Hepatocyte (in vitro differentiated cells): ENCODE measurements at regions not wholly inside any gene's neighbourhood (a gene's known extent, or its start where the extent isn't known, plus 50 kb on each side); places are given as distances from the start of the nearest gene placed in this dataset.
A peak's percentile ranks its signal among the peaks of the same experiment; 100 is the strongest.
"Not testable (repeated sequence)": the region's sequence is repeated elsewhere in the genome, so short reads cannot be mapped to it uniquely, and the experiment has no call there.

Experiments
- DNase-seq: peaks from one replicate; pipeline ENCODE4 v3.0.0-alpha.2; 2016; ENCODE audit warnings: low spot score
- H2AFZ ChIP-seq: fragments of 200-600 bp; sonication (generic); 2 replicates; pipeline ENCODE4 v1.6.0; 2016; ENCODE audit warnings: antibody characterized with exemption, mild to moderate bottlenecking
- H3K27ac ChIP-seq: fragments of 200-600 bp; sonication (generic); 2 replicates; pipeline ENCODE4 v1.5.1; 2016; ENCODE audit warnings: mild to moderate bottlenecking
- H3K27me3 ChIP-seq: fragments of 200-600 bp; sonication (generic); 2 replicates; pipeline ENCODE4 v1.6.1; 2016
- H3K36me3 ChIP-seq: fragments of 200-600 bp; sonication (generic); replicated peaks from 2 replicates; pipeline ENCODE4 v1.5.1; 2016; ENCODE audit warnings: low read depth; ENCODE audit not compliant: insufficient read depth
- H3K4me1 ChIP-seq: fragments of 200-600 bp; sonication (generic); 2 replicates; pipeline ENCODE4 v1.5.1; 2016; ENCODE audit warnings: mild to moderate bottlenecking, moderate library complexity; ENCODE audit not compliant: insufficient read depth
- H3K4me2 ChIP-seq: fragments of 200-600 bp; sonication (generic); 2 replicates; pipeline ENCODE4 v1.6.0; 2016
- H3K4me3 ChIP-seq: fragments of 200-600 bp; sonication (generic); 2 replicates; pipeline ENCODE4 v1.5.1; 2016; ENCODE audit warnings: mild to moderate bottlenecking
- H3K79me2 ChIP-seq: fragments of 200-600 bp; sonication (generic); 2 replicates; pipeline ENCODE4 v1.6.0; 2017; ENCODE audit warnings: mild to moderate bottlenecking
- H3K9me2 ChIP-seq: fragments of 200-600 bp; sonication (generic); replicated peaks from 2 replicates; pipeline ENCODE4 v1.6.0; 2017; ENCODE audit warnings: mild to moderate bottlenecking; ENCODE audit not compliant: insufficient read depth
- H3K9me3 ChIP-seq: fragments of 200-600 bp; sonication (generic); 2 replicates; pipeline ENCODE4 v1.5.1; 2016; ENCODE audit warnings: low read depth, mild to moderate bottlenecking
- H4K20me1 ChIP-seq: fragments of 200-600 bp; sonication (generic); 2 replicates; pipeline ENCODE4 v1.6.0; 2016; ENCODE audit warnings: mild to moderate bottlenecking; ENCODE audit not compliant: insufficient read depth, poor library complexity, severe bottlenecking
- WGBS: methylation state at CpG from one replicate; pipeline ENCODE4 v1.1.6; 2016; ENCODE audit warnings: low lambda C conversion rate; ENCODE audit errors: missing lambda C conversion rate; 5-methylcytosine and 5-hydroxymethylcytosine counted together

DNA sequence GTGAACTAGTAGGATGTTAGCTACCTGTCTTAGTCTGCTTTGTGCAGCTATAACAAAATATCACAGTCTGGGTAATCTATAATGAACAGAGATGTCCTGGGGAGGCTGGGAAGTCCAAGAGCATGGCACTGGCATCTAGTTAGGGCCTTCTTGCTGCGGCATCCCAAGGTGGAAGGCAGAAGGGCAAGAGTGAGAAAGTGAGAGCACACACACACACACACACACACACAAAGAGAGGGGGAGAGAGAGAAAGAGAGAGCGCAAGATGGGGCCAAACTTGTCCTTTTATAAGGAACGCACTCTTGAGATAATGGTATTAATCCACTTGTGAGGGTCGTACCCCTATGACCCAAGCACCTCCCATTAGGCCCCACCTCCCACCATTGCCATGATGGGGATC is 4423.6 kb upstream of the TPTE start:
- H4K20me1 ChIP-seq, H3K4me3 ChIP-seq, H3K79me2 ChIP-seq, H3K36me3 ChIP-seq, H3K9me3 ChIP-seq, H3K27me3 ChIP-seq, H2AFZ ChIP-seq, H3K4me2 ChIP-seq, H3K9me2 ChIP-seq, DNase-seq, H3K4me1 ChIP-seq: not testable (repeated sequence)
- WGBS = 93% methylated on average over 3 of the region's 4 CpGs
- peak overlapping the region; percentile 93 for H3K27ac ChIP-seq

DNA sequence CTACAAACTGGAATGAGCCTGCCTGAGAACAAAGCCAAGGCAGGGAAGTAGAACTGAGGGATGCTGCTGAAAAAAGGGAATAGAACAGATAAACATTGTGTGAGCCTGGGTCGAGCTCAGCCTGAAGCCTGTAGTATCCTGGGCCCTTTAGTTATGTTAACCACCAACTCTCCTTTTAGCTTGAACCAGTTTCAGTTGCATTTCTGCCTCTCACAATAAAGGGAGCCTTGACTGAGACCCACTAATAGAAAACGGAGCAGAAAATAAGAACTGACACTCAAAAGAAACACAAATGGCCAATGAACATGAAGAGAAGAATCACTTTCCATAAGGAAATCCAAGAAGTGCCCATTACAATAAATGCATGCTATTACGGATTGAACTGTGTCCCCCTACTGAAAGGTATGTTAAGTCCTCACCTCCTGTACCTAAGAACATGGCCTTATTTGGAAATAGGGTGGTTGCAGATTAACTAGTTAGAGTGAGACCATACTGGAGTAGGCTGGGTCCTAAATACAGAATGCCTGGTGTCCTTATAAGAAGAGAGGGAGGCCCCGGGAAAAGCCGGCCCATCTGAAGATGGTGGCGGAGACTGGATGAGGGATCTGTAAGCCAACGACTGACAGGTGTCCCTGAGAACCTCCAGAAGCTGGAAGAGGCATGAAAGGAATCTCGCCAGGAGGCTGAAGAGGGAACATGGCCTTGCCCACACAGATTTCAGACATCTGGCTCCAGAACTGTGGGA is 4423.0 kb upstream of the TPTE start:
- H3K9me3 ChIP-seq, H3K27me3 ChIP-seq, H3K4me3 ChIP-seq, H3K9me2 ChIP-seq, H2AFZ ChIP-seq, H3K4me1 ChIP-seq, H3K36me3 ChIP-seq, H3K4me2 ChIP-seq, H4K20me1 ChIP-seq, H3K79me2 ChIP-seq: not testable (repeated sequence)
- H3K27ac ChIP-seq = peak overlapping the region; percentile 93
- DNase-seq = peak; percentile 1
- WGBS = 41% methylated on average over 8 of the region's 8 CpGs

- WGBS = no CpG with 5 or more reads among the region's 9 CpGs
- not testable (repeated sequence) for H3K36me3 ChIP-seq, H3K79me2 ChIP-seq, H3K27ac ChIP-seq, H3K9me2 ChIP-seq, H3K4me2 ChIP-seq, DNase-seq, H2AFZ ChIP-seq, H3K4me3 ChIP-seq, H4K20me1 ChIP-seq, H3K4me1 ChIP-seq, H3K9me3 ChIP-seq, H3K27me3 ChIP-seq
These were observed 4419.8 kb upstream of the TPTE start for GRCh38 chr21:6101588-6101987.

- H3K4me2 ChIP-seq, H2AFZ ChIP-seq, H3K9me2 ChIP-seq, DNase-seq, H3K79me2 ChIP-seq, H3K9me3 ChIP-seq, H3K4me3 ChIP-seq, H4K20me1 ChIP-seq, H3K36me3 ChIP-seq, H3K4me1 ChIP-seq, H3K27ac ChIP-seq, H3K27me3 ChIP-seq: not testable (repeated sequence)
- no CpG with 5 or more reads among the region's 8 CpGs for WGBS
These were observed 4416.8 kb upstream of the TPTE start for GRCh38 chr21:6104546-6104945.

GRCh38 chr21:6106686-6107567 is 4414.5 kb upstream of the TPTE start:
- H4K20me1 ChIP-seq, H3K9me3 ChIP-seq, H2AFZ ChIP-seq, H3K79me2 ChIP-seq, H3K9me2 ChIP-seq, H3K4me3 ChIP-seq, H3K36me3 ChIP-seq, H3K4me2 ChIP-seq, H3K27me3 ChIP-seq, H3K4me1 ChIP-seq, H3K27ac ChIP-seq, DNase-seq: not testable (repeated sequence)
- 90% methylated on average over 7 of the region's 26 CpGs for WGBS

- H3K36me3 ChIP-seq, H3K27ac ChIP-seq, H3K27me3 ChIP-seq, H3K4me1 ChIP-seq, H4K20me1 ChIP-seq, DNase-seq, H2AFZ ChIP-seq, H3K9me2 ChIP-seq, H3K4me2 ChIP-seq, H3K4me3 ChIP-seq, H3K79me2 ChIP-seq, H3K9me3 ChIP-seq: not testable (repeated sequence)
- WGBS = no CpG with 5 or more reads among the region's 6 CpGs
These were observed 4412.5 kb upstream of the TPTE start for GRCh38 chr21:6108894-6109293.

- DNase-seq = peak; percentile 1
- H2AFZ ChIP-seq, H3K27ac ChIP-seq, H3K4me2 ChIP-seq, H3K4me1 ChIP-seq, H4K20me1 ChIP-seq, H3K79me2 ChIP-seq, H3K27me3 ChIP-seq, H3K9me2 ChIP-seq, H3K4me3 ChIP-seq, H3K36me3 ChIP-seq, H3K9me3 ChIP-seq: not testable (repeated sequence)
- 42% methylated on average over 2 of the region's 13 CpGs for WGBS
These were observed 4411.6 kb upstream of the TPTE start for GRCh38 chr21:6109774-6110173.

- not testable (repeated sequence) for H3K4me3 ChIP-seq, H3K27me3 ChIP-seq, H3K9me2 ChIP-seq, DNase-seq, H3K79me2 ChIP-seq, H3K9me3 ChIP-seq, H3K36me3 ChIP-seq, H3K27ac ChIP-seq, H4K20me1 ChIP-seq, H3K4me1 ChIP-seq, H3K4me2 ChIP-seq, H2AFZ ChIP-seq
- WGBS = no CpG with 5 or more reads among the region's 110 CpGs
These were observed 4410.6 kb upstream of the TPTE start for GRCh38 chr21:6110716-6111343.
